GM21528 (cell line): ENCODE measurements at regions not wholly inside any gene's neighbourhood (a gene's known extent, or its start where the extent isn't known, plus 50 kb on each side); places are given as distances from the start of the nearest gene placed in this dataset.

Source experiments
- ATAC-seq: cut with Tn5 transposase; IDR thresholded peaks from one replicate; pipeline ENCODE4 v1.9.1; 2021; ENCODE audit warnings: mild to moderate bottlenecking, moderate library complexity; ENCODE audit not compliant: unreplicated experiment, low FRiP score

- ATAC-seq = no peak
Observed at GRCh38 chr7:67729771-67730170, 733.1 kb downstream of the TYW1 start.

- ATAC-seq = no peak
Observed at GRCh38 chr7:67731704-67732103, 735.1 kb downstream of the TYW1 start.

- ATAC-seq = no peak
Observed at GRCh38 chr7:67732898-67733297, 736.3 kb downstream of the TYW1 start.

GRCh38 chr7:67738145-67738544 is 741.5 kb downstream of the TYW1 start:
- ATAC-seq = no peak

GRCh38 chr7:67738958-67739357 is 742.3 kb downstream of the TYW1 start:
- no peak for ATAC-seq

- ATAC-seq = no peak
Observed at GRCh38 chr7:67743501-67743900, 746.9 kb downstream of the TYW1 start.

GRCh38 chr7:67752227-67752626 is 755.6 kb downstream of the TYW1 start:
- no peak for ATAC-seq

- ATAC-seq = no peak
Observed at GRCh38 chr7:67753891-67754290, 757.3 kb downstream of the TYW1 start.

GRCh38 chr7:67754651-67755050 is 758.0 kb downstream of the TYW1 start:
- no peak for ATAC-seq

GRCh38 chr7:67758551-67758950 is 761.9 kb downstream of the TYW1 start:
- no peak for ATAC-seq

- no peak for ATAC-seq
Observed at GRCh38 chr7:67760971-67761370, 764.3 kb downstream of the TYW1 start.

GRCh38 chr7:67762516-67762915 is 765.9 kb downstream of the TYW1 start:
- no peak for ATAC-seq

GRCh38 chr7:67764289-67764688 is 767.7 kb downstream of the TYW1 start:
- ATAC-seq = no peak

- no peak for ATAC-seq
Observed at GRCh38 chr7:67765481-67766175, 769.0 kb downstream of the TYW1 start.

- no peak for ATAC-seq
Observed at GRCh38 chr7:67766906-67767410, 770.3 kb downstream of the TYW1 start.

- ATAC-seq = no peak
Observed at GRCh38 chr7:67771846-67772605, 775.4 kb downstream of the TYW1 start.

- ATAC-seq = no peak
Observed at GRCh38 chr7:67773081-67773480, 776.4 kb downstream of the TYW1 start.

GRCh38 chr7:67777119-67777518 is 780.5 kb downstream of the TYW1 start:
- ATAC-seq = no peak

GRCh38 chr7:67781841-67782240 is 785.2 kb downstream of the TYW1 start:
- no peak for ATAC-seq

GRCh38 chr7:67786021-67786420 is 789.4 kb downstream of the TYW1 start:
- no peak for ATAC-seq

- ATAC-seq = no peak
Observed at GRCh38 chr7:67788669-67789068, 792.0 kb downstream of the TYW1 start.

- ATAC-seq = no peak
Observed at GRCh38 chr7:67791918-67792317, 795.3 kb downstream of the TYW1 start.
